ENCODE measurements at regions not wholly inside any gene's neighbourhood (a gene's known extent, or its start where the extent isn't known, plus 50 kb on each side); places are given as distances from the start of the nearest gene placed in this dataset.

- no TSS peak for BruUV-seq (replicated peaks)
- H3K27me3 Mint-ChIP-seq (ENCODE audit: unreplicated experiment) = no peaks in the 10 kb centered on the region
- DNase-seq = no peak
- H3K36me3 Mint-ChIP-seq (ENCODE audit: insufficient read depth, unreplicated experiment) = no peaks in the 10 kb centered on the region
- H3K4me3 Mint-ChIP-seq (ENCODE audit: low read depth, unreplicated experiment) = no peak overlapping the region
- no peak overlapping the region for H3K27ac Mint-ChIP-seq (ENCODE audit: unreplicated experiment)
- H3K9me3 Mint-ChIP-seq (ENCODE audit: low read depth, unreplicated experiment) = peaks cover 3% of the 10 kb centered on the region
- intact Hi-C loops (cut with micrococcal nuclease; ENCODE audit: unreplicated experiment) = no loop called here
- H3K4me1 Mint-ChIP-seq (ENCODE audit: low read depth, unreplicated experiment) = peaks cover 33% of the 10 kb centered on the region
- CTCF ChIA-PET = no interaction called here
- TF ChIP-seq CTCF (IDR thresholded peaks at IDR 0.05; ENCODE audit: unreplicated experiment) = no peak
Observed at GRCh38 chr12:126567016-126567415, 1501.8 kb downstream of the AACS start.

DNA sequence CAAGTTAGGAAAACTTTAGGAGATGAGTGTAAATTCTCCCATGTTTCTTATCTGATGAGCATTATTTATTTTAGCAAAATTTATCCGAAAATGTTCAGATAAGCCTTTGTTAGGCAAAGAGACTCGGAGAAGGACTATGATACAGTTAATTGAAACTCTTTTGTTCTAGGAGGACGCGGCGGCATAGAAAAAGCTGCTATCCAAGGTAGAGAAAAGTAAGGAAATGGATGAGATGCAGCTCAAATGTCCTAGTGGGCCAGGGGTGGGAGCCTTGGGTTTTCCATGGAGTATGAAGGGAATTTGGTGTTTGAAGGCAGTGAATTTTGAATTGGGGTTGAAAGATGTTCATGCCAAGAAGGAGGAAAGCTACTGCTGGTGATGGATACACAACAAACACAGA lies 1504.5 kb downstream of the AACS start:
- H3K4me1 Mint-ChIP-seq (ENCODE audit: low read depth, unreplicated experiment) = peaks cover 9% of the 10 kb centered on the region
- H3K27me3 Mint-ChIP-seq (ENCODE audit: unreplicated experiment) = no peaks in the 10 kb centered on the region
- H3K27ac Mint-ChIP-seq (ENCODE audit: unreplicated experiment) = no peak overlapping the region
- no peak overlapping the region for H3K4me3 Mint-ChIP-seq (ENCODE audit: low read depth, unreplicated experiment)
- BruUV-seq (replicated peaks) = no TSS peak
- TF ChIP-seq CTCF (IDR thresholded peaks at IDR 0.05; ENCODE audit: unreplicated experiment) = no peak
- intact Hi-C loops (cut with micrococcal nuclease; ENCODE audit: unreplicated experiment) = no loop called here
- no peak for DNase-seq
- peaks cover 3% of the 10 kb centered on the region for H3K9me3 Mint-ChIP-seq (ENCODE audit: low read depth, unreplicated experiment)
- H3K36me3 Mint-ChIP-seq (ENCODE audit: insufficient read depth, unreplicated experiment) = no peaks in the 10 kb centered on the region
- CTCF ChIA-PET = no interaction called here

DNA sequence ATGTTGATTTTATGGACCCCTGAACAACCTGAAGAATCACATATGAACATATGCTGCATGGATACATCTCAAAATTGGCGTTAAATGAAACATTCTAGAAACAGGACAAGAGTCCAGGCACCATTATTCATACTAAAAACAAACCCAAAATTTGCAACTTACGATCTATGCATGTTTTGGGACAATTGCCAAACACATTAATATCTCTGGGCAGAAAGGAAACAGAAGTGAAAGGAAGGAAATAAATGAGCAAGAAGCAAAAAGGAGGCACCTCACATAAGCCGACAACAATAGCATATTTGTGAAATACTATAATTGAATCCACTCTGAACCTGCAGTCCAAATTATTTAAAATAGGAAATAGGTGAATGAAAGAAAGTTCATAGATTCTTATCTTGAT lies 1505.3 kb downstream of the AACS start:
- intact Hi-C loops (cut with micrococcal nuclease; ENCODE audit: unreplicated experiment) = no loop called here
- BruUV-seq (replicated peaks) = no TSS peak
- Mint-ChIP-seq H3K4me3 (ENCODE audit: low read depth, unreplicated experiment) (no peak overlapping the region), H3K4me1 (ENCODE audit: low read depth, unreplicated experiment) (peaks cover 8% of the 10 kb centered on the region), H3K27ac (ENCODE audit: unreplicated experiment) (no peak overlapping the region), H3K27me3 (ENCODE audit: unreplicated experiment) (no peaks in the 10 kb centered on the region), H3K36me3 (ENCODE audit: insufficient read depth, unreplicated experiment) (no peaks in the 10 kb centered on the region), H3K9me3 (ENCODE audit: low read depth, unreplicated experiment) (peaks cover 3% of the 10 kb centered on the region)
- no peak for TF ChIP-seq CTCF (IDR thresholded peaks at IDR 0.05; ENCODE audit: unreplicated experiment)
- no peak for DNase-seq
- CTCF ChIA-PET = no interaction called here

DNA sequence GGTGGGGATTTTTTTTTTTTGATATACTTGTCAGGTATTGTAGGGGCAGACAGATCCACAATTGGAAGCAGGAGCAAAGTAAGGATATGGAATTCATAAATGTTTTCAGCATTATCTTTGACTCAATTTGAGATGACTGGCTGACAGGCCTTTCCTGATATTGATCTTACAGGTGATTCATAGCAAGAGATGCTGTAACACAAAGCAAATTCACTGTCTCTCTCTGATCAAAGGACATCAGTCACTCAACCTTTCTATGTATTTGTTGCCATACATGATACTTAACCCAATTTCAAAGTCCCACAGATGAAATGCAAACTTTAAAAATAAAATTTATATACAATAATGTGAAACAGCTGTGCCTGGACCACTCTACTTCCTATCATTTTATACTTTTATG lies 1506.9 kb downstream of the AACS start:
- Mint-ChIP-seq H3K4me1 (ENCODE audit: low read depth, unreplicated experiment) (peaks cover 18% of the 10 kb centered on the region), H3K9me3 (ENCODE audit: low read depth, unreplicated experiment) (no peaks in the 10 kb centered on the region), H3K27ac (ENCODE audit: unreplicated experiment) (no peak overlapping the region), H3K36me3 (ENCODE audit: insufficient read depth, unreplicated experiment) (no peaks in the 10 kb centered on the region), H3K4me3 (ENCODE audit: low read depth, unreplicated experiment) (no peak overlapping the region), H3K27me3 (ENCODE audit: unreplicated experiment) (no peaks in the 10 kb centered on the region)
- CTCF ChIA-PET = no interaction called here
- no peak for TF ChIP-seq CTCF (IDR thresholded peaks at IDR 0.05; ENCODE audit: unreplicated experiment)
- BruUV-seq (replicated peaks) = no TSS peak
- no peak for DNase-seq
- intact Hi-C loops (cut with micrococcal nuclease; ENCODE audit: unreplicated experiment) = no loop called here

GRCh38 chr12:126581655-126582054 lies 1516.4 kb downstream of the AACS start:
- H3K27ac Mint-ChIP-seq (ENCODE audit: unreplicated experiment) = peak overlapping the region; percentile 42
- no peak for TF ChIP-seq CTCF (IDR thresholded peaks at IDR 0.05; ENCODE audit: unreplicated experiment)
- no peaks in the 10 kb centered on the region for H3K9me3 Mint-ChIP-seq (ENCODE audit: low read depth, unreplicated experiment)

More at GRCh38 chr12:126581655-126582054, 1516.4 kb downstream of the AACS start:
- Mint-ChIP-seq H3K36me3 (ENCODE audit: insufficient read depth, unreplicated experiment) (no peaks in the 10 kb centered on the region), H3K27me3 (ENCODE audit: unreplicated experiment) (no peaks in the 10 kb centered on the region), H3K4me3 (ENCODE audit: low read depth, unreplicated experiment) (no peak overlapping the region), H3K4me1 (ENCODE audit: low read depth, unreplicated experiment) (peaks cover 5% of the 10 kb centered on the region)
- intact Hi-C loops (cut with micrococcal nuclease; ENCODE audit: unreplicated experiment) = loop anchor here (1.0 kb wide), 1 partner anchor 530 kb away; no protein-coding TSS in a partner anchor
- CTCF ChIA-PET = no interaction called here
- DNase-seq = no peak
- no TSS peak for BruUV-seq (replicated peaks)
